GM21381 (cell line): ENCODE measurements at regions not wholly inside any gene's neighbourhood (a gene's known extent, or its start where the extent isn't known, plus 50 kb on each side); places are given as distances from the start of the nearest gene placed in this dataset.

Source experiments
- ATAC-seq: cut with Tn5 transposase; IDR thresholded peaks from one replicate; pipeline ENCODE4 v1.9.1; 2021; ENCODE audit warnings: mild to moderate bottlenecking, moderate library complexity; ENCODE audit not compliant: unreplicated experiment

- peak; percentile 89 for ATAC-seq
Observed at GRCh38 chr6:45830441-45831139, 185.1 kb downstream of the CLIC5 start.

DNA sequence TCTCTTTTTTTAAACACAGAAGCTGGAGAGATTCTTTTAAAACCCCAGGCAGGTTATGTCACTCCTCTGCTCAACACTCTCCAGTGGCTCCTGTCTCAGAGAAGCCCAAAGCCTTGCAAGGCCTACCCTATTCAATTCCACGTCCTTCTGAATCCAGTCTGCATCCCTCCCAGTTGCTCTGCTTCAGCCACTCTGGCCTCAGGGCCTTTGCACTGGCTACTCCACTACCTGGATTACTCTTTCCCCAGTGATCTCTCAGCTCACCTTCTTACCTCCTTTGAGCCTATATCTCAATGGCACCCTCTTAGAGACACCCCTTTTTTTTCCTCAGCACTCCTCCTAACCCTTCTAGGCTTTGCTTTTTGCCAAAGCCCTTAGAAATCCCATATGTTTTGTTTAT, 185.8 kb downstream of the CLIC5 start:
- no peak for ATAC-seq

DNA sequence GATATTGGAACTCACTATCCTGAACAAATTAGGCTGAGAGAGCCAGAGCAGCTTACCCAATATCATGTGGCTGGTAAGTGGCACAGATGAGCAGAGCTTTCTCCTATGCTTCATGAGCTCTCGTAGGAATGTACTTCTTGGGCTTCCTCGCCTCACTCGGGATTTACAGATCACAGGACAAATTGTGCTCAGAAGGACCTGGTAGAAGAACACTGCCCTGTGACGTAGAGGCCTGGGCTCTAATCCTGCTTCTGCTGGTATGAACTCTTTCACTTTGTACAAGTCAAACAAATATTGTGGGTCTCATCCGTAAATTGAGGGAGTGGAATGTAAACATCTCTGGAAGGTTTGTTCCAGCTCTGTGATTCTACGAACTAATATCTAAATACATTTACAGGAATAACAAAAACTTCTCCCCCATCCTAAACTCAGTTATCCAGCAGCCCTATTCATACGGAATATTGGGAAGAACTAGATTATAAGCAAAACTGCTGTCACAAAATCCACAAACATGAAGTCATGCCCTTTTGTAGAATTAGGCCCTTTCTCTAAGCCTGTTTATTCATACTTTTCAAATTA, 187.6 kb downstream of the CLIC5 start:
- ATAC-seq, result no peak

DNA sequence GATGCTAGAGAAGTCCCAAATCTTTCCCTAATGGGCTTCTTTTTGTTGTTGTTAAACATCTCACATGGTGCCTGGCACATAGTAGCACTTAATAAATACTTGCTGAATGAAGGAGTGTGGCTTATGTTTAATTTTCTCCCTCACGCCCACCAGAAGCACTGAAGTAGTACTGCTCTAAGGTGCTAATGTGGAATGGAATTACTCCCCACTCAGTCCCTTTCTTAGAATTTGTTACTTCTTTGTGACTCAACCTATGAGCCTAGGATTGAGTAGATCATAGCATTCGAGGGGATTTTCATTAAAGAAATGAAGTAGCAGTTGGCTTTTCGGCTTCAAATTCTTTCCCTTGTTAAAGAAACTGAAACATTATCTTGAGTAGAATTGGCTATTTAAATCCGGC, 192.8 kb downstream of the CLIC5 start:
- no peak for ATAC-seq

GRCh38 chr6:45822246-45822812, 193.3 kb downstream of the CLIC5 start:
- ATAC-seq, result no peak

- ATAC-seq, result no peak
Observed at GRCh38 chr6:45818655-45819054, 197.0 kb downstream of the CLIC5 start.

- ATAC-seq, result no peak
Observed at GRCh38 chr6:45816674-45817297, 198.9 kb downstream of the CLIC5 start.

DNA sequence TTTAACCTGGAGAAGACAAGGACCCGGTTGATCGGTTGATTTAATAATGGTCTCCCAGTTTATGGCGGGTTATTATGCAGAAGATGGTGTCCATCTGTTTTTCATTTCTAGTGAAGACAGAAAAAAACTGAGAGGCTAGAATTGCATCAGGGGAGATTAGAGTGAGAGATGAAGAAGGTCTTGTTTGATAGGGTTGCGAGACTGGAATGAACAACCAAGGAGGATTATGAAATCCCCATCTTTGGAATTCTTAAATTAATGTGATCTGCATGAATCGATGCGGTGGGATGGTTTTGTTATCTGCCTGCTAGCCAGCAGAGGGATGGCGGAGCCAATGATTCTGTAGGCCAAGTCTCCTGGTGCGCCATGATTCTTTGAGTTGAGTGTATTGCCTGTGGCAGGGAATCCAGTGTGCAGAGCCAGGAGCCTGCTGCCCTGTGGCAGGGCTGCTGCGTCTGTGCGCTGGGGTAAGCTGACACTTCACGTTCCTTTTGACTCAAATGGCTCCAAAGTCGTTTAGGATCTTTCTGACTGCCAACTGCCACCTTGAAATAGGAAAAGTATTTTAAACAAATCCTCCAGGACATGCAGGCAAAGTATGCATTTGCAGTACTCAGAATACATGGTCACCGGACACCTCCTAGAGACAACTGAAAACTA, 200.1 kb downstream of the CLIC5 start:
- ATAC-seq, result no peak

GRCh38 chr6:45814772-45815171, 200.9 kb downstream of the CLIC5 start:
- no peak for ATAC-seq

- no peak for ATAC-seq
Observed at GRCh38 chr6:45813943-45814342, 201.7 kb downstream of the CLIC5 start.

DNA sequence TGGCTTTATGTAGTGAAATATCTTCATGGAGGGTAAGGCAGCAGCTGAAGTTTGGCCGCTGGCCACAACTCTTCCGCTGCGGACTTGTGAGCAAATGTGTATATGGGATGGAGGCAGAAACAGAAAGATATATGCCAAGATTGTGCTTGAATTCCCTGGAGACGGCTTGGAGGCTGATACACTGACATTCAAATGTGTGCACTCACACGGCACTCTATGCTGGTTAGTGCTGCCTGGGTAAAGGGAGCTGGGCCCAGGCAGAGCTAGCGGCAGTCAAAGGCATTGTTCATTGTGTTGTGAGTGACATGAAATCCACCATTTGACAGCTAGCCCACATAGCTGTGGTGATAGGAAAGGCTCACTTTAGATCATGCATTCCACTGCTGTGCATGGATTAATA, 202.7 kb downstream of the CLIC5 start:
- no peak for ATAC-seq

DNA sequence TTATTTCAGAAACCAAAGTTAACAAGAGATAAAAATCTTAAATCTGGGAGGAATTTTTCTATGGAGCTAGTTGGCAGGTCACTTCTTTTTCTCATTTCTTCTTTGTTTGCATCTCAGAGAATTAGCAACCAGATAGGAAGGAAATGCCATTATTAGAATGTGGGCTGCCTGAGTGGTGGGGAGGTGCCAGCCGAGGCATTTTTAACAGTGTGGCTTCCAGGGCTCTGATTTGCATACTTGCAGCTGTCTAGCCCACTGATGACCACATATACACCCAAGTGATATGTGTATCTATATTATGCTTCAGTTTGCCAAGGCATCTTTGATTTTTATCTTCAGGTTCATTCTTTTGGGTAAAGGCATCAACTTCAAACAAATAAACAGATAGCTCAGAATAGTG, 206.7 kb downstream of the CLIC5 start:
- ATAC-seq, result no peak

DNA sequence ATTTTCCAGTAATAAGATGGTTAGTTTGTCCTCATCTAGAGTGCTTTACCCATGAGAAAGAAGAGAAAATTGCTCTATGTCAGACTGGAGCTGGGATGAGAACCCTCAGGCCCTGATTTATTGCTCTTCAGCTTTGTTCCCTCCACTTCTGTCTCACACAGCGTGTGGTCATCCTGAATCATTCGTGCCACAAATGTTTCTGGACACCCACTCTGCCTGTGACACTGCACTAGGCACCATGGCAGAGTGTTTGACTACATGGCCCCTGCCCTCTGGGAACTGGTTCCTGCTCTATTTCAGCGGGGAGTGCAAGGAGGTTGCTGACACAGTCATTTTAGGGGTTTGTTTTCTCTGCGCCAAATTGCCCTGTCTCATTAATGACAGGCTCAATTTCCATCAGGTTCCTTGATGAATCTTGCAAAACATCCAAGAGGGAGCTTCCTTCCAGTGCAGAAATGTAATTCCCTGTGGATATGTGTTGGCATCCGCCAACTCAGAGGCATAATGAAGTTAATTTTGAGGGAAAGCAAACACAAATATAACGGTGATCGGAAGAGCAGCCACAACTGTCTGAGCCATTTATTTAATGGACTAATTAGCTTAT, 207.5 kb downstream of the CLIC5 start:
- ATAC-seq, result no peak

DNA sequence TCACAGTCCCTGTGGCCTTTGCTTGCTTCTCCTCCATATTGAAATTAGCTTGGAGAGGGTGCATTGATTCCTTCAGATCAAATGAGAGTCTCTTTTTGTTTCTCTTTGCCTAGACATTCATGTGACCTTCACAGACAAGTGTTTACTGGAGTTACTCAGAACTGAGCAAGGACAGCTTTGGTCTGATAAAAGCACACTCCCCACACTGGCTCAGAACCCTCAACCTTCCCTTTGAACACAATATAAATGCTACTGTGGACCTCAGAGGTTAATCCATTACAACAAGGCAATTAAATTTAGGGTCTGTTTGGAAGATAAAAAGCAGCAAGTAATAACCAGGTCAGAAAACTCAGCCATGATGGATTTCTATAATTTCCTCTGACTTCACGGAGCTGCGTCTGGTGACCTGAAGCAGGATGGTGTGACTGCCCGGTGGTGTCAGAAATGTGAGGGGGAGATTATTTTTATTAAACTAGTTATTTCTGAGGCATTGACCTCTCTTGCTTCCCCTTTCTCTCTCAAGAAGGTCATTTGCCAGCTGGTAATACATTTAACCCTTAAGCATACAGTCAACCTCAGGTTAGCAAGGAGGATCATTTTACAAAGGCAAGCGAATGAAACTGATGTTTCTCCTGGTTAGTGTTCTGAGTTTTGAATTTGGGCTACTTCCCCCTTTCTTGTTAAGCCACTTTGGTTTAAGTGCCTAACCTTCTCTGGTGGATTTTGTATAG, 208.2 kb downstream of the CLIC5 start:
- no peak for ATAC-seq

GRCh38 chr6:45806172-45806571, 209.5 kb downstream of the CLIC5 start:
- no peak for ATAC-seq

DNA sequence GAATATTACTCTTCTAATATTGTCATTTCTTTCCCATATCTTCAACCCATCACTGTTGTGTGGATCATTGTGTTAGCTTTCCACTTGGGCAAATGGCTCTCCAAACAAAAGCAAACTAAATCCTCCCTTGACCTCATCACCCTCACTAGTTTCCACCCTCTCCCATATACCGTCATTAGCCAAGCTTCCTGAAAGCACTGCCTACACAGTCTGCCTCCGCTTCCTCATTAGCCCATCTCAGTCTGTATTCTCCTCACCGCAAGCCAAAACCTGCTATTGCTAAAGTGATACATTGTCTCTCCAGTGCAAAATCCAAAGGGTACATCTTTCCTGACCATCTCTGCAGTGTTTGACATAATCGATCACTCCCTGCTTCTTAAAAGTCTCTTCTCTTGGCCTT, 212.6 kb downstream of the CLIC5 start:
- no peak for ATAC-seq

- peak; percentile 51 for ATAC-seq
Observed at GRCh38 chr6:45801471-45802289, 214.0 kb downstream of the CLIC5 start.

DNA sequence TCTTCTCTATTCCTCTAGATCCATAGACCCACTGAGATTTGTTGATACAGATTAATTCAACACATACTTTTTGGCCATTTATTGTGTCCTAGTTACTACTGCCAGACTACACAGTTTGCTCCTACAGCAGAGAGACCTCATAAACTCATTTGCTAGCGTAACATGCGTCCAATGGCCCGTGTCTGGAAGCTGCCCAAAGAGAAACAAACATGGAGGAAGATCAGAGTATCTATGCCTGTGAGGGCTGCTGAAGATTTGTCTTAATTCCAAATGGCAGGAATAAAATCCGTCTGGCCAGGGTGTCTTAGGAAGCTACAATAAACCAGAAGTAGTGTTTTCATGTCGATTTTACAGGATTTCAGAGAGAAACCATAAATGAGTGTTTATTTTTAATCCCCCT, 214.7 kb downstream of the CLIC5 start:
- ATAC-seq, result no peak

- no peak for ATAC-seq
Observed at GRCh38 chr6:45795678-45796077, 220.0 kb downstream of the CLIC5 start.

DNA sequence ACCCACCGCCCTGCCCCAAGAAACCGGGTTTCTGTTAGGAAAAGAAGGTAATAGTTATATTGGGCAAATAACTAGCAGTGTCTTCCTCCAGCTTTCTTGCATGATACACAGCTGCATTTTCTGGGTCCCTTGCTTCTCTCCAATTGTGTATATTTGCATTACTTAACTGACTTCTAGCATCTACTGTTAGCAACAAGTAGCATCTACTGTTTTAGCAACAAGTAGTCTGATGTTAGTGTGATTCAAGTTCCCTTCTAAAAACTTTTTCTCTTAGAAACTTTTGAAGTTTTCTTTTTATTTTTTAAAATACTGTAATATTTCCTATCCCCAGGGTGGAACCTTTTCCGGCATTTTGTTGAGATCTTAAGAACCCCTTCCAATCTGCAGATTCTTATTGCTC, 221.2 kb downstream of the CLIC5 start:
- no peak for ATAC-seq
